ENCODE measurements at regions not wholly inside any gene's neighbourhood (a gene's known extent, or its start where the extent isn't known, plus 50 kb on each side); places are given as distances from the start of the nearest gene placed in this dataset.

DNA sequence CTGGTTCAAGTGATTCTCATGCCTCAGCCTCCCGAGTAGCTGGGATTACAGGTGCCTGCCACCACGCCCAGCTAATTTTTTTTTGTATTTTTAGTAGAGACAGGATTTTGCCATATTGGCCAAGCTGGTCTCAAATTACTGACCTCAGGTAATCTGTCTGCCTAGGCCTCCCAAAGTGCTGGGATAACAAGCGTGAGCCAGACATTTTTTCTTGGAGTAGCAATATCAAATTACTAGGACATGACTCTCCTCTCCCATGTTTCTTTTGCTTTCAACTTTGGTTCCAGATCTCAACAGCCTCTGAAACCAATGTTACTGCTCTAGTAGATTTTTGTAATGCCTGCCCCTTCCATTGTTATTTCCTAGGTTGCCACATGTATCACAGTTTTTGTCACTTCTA is 462.0 kb downstream of the GBE1 start:
- DNase-seq (ENCODE audit: low spot score in 2 of 2), result no peak
- 75 to 83% methylated on average over 3 of the region's 3 CpGs for WGBS, 2 donors
- intact Hi-C loops (cut with DNase I; ENCODE audit: low total_unique reads), result no loop called here
- no peak for TF ChIP-seq POLR2A (IDR thresholded peaks at IDR 0.05)
- TF ChIP-seq, protein P1, sequence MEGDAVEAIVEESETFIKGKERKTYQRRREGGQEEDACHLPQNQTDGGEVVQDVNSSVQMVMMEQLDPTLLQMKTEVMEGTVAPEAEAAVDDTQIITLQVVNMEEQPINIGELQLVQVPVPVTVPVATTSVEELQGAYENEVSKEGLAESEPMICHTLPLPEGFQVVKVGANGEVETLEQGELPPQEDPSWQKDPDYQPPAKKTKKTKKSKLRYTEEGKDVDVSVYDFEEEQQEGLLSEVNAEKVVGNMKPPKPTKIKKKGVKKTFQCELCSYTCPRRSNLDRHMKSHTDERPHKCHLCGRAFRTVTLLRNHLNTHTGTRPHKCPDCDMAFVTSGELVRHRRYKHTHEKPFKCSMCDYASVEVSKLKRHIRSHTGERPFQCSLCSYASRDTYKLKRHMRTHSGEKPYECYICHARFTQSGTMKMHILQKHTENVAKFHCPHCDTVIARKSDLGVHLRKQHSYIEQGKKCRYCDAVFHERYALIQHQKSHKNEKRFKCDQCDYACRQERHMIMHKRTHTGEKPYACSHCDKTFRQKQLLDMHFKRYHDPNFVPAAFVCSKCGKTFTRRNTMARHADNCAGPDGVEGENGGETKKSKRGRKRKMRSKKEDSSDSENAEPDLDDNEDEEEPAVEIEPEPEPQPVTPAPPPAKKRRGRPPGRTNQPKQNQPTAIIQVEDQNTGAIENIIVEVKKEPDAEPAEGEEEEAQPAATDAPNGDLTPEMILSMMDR (IDR thresholded peaks at IDR 0.05), result no peak
- H3K4me3 ChIP-seq (ENCODE audit: low read depth, poor library complexity, severe bottlenecking), result no peak overlapping the region

DNA sequence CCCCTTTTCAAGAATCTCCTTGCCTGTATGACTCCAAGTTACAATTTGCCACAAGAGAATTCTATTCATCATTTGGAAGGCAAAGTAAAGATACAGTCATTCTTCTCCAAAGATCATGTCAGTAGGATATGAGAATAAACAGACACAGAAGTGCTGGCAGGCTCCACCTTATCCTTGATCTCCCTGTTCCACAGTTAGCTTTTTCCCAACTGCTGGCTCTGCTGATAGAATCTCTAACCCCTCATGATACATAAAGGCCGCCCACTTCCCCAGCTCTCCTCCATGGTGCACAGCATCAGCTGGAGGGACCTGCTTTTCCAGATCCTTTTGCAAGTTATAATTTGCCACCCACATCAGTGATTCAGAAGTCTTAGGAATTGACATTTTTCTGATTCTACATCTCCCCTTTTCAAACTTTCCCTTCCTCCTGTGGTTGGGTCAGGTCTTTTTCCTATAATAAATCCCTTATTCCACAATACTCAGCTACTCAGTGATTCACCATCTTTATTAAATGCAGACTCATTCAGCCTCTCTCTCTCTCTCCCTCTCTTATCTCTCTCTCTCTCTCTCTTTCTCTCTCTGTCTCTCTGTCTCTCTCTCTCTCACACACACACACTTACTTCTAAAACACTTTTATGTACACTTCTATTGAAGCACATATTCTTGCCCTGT is 465.4 kb downstream of the GBE1 start:
- TF ChIP-seq, protein P1 (IDR thresholded peaks at IDR 0.05), result no peak
- no peak for TF ChIP-seq POLR2A (IDR thresholded peaks at IDR 0.05)
- WGBS, 2 donors, result 56 to 86% methylated on average over 1 of the region's 1 CpG
- no peak for DNase-seq (ENCODE audit: low spot score in 2 of 2)
- intact Hi-C loops (cut with DNase I; ENCODE audit: low total_unique reads), result no loop called here
- H3K4me3 ChIP-seq (ENCODE audit: low read depth, poor library complexity, severe bottlenecking), result no peak overlapping the region

DNA sequence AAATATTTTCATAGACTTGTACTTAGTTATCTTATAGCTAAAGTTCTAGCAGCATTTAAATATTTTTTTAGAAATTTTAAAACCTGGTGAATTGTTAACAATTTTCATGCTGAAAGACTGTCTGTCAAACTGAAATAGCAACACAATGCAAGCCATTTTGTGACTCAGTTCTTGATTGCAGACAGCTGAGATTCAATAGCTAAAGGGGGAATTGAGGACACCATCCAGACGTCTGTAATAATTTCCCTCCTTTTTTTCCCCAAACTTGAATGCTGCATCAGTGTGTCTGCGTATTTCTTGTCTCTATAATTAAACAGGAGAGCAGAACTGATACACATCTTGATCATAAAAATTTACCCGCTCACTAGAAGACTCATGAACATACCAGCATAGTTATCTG is 468.3 kb downstream of the GBE1 start:
- intact Hi-C loops (cut with DNase I; ENCODE audit: low total_unique reads), result no loop called here

DNA sequence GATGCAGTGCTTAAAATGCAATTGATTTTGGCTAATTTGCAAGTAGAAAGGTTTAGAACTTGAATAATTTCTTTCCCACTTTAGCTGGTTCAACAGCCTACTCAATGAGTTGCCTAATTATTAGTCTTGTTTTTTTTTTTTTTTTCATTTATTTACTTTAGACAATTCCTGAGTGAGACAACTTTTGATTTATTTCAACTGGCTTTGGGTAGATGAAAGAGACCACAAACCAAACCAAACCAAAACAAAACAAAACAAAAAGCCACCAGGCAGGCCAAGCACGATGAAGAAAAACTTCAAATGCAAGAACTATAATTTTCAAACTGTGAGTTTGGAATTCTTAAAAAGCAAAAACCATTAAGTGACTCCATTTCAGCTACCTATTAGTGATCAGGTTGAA is 469.9 kb downstream of the GBE1 start:
- no peak for DNase-seq (ENCODE audit: low spot score in 2 of 2)
- intact Hi-C loops (cut with DNase I; ENCODE audit: low total_unique reads), result no loop called here

More for the DNA sequence above, 468.3 kb downstream of the GBE1 start:
- DNase-seq (ENCODE audit: low spot score in 2 of 2), result no peak
- WGBS, 2 donors, result 57 to 62% methylated on average over 3 of the region's 3 CpGs
- H3K4me3 ChIP-seq (ENCODE audit: low read depth, poor library complexity, severe bottlenecking), result no peak overlapping the region
- no peak for TF ChIP-seq POLR2A (IDR thresholded peaks at IDR 0.05)
- TF ChIP-seq, protein P1 (IDR thresholded peaks at IDR 0.05), result no peak

DNA sequence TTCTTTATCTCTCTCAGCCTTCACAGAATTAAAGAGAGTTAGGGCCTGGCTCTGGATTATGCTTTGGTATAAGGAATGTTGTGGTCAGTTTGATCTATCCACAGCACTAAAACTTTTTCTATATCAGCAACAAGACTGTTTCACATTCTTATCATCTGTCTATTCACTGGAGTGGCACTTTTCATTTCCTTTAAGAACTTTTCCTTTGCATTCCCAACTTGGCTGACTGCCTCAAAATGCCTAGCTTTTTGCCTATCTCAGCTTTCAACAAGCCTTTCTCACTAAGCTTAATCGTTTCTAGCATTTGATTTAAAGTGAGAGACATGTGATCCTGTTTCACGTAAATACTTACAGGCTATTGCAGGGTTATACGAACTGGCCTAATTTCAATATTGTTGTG is 471.8 kb downstream of the GBE1 start:
- DNase-seq (ENCODE audit: low spot score in 2 of 2), result no peak
- WGBS, 2 donors, result 61 to 64% methylated on average over 3 of the region's 3 CpGs
- no peak overlapping the region for H3K4me3 ChIP-seq (ENCODE audit: low read depth, poor library complexity, severe bottlenecking)
- intact Hi-C loops (cut with DNase I; ENCODE audit: low total_unique reads), result no loop called here
- no peak for TF ChIP-seq POLR2A (IDR thresholded peaks at IDR 0.05)
- TF ChIP-seq, protein P1 (IDR thresholded peaks at IDR 0.05), result no peak

More for the DNA sequence above, 469.9 kb downstream of the GBE1 start:
- H3K4me3 ChIP-seq (ENCODE audit: low read depth, poor library complexity, severe bottlenecking), result no peak overlapping the region
- TF ChIP-seq, protein P1 (IDR thresholded peaks at IDR 0.05), result no peak
- 49 to 52% methylated on average over 1 of the region's 1 CpG for WGBS, 2 donors
